Natural killer cell (primary cell): ENCODE measurements at regions not wholly inside any gene's neighbourhood (a gene's known extent, or its start where the extent isn't known, plus 50 kb on each side); places are given as distances from the start of the nearest gene placed in this dataset.
A peak's percentile ranks its signal among the peaks of the same experiment; 100 is the strongest.

Experiments used
- ATAC-seq, 3 donors: fragments of 150-1000 bp in 2 of 3; fragments of 200-7000 bp in 1 of 3; cut with Tn5 transposase; 1 replicate in 1 of 3; 2 replicates in 2 of 3; pipeline ENCODE4 v1.10.0; 2021; ENCODE audit warnings: mild to moderate bottlenecking in 2 of 3, moderate library complexity in 2 of 3
- DNase-seq, 2 donors: peaks; one replicate each; pipeline versions ENCODE4 v3.0.0 to v3.0.0-alpha.2; 2013 to 2021; ENCODE audit warnings: mixed read lengths in 1 of 2
- H3K27ac ChIP-seq: one replicate; pipeline ENCODE4 v1.5.1; 2013; ENCODE audit warnings: mild to moderate bottlenecking, low read length
- H3K27me3 ChIP-seq: one replicate; pipeline ENCODE4 v1.6.1; 2013; ENCODE audit warnings: low read length; ENCODE audit not compliant: control insufficient read depth, insufficient read depth
- H3K36me3 ChIP-seq: one replicate; pipeline ENCODE4 v1.6.1; 2013; ENCODE audit warnings: low read length; ENCODE audit not compliant: control insufficient read depth, insufficient read depth
- H3K4me1 ChIP-seq: one replicate; pipeline ENCODE4 v1.6.1; 2013; ENCODE audit warnings: low read length; ENCODE audit not compliant: control insufficient read depth, insufficient read depth
- H3K4me3 ChIP-seq: one replicate; pipeline ENCODE4 v1.5.1; 2013; ENCODE audit warnings: low read length
- H3K9me3 ChIP-seq: one replicate; pipeline ENCODE4 v1.6.1; 2013; ENCODE audit warnings: low read length; ENCODE audit not compliant: control insufficient read depth, insufficient read depth
- H3K27ac Mint-ChIP-seq, 2 donors: one replicate each; pipeline ENCODE4 v1.8.0; 2022; ENCODE audit warnings: mild to moderate bottlenecking in 2 of 2, mixed read lengths in 2 of 2, moderate library complexity in 1 of 2
- H3K27me3 Mint-ChIP-seq, 2 donors: one replicate each; pipeline ENCODE4 v1.8.0; 2022; ENCODE audit warnings: low read depth in 2 of 2, mixed read lengths in 2 of 2
- H3K36me3 Mint-ChIP-seq: one replicate; pipeline ENCODE4 v1.8.0; 2022; ENCODE audit warnings: mixed read lengths
- H3K4me1 Mint-ChIP-seq, 2 donors: one replicate each; pipeline ENCODE4 v1.8.0; 2022; ENCODE audit warnings: mixed read lengths in 2 of 2
- H3K4me3 Mint-ChIP-seq: one replicate; pipeline ENCODE4 v1.8.0; 2022; ENCODE audit warnings: mild to moderate bottlenecking, moderate library complexity, mixed read lengths
- H3K9me3 Mint-ChIP-seq, 2 donors: one replicate each; pipeline ENCODE4 v1.8.0; 2022; ENCODE audit warnings: mixed read lengths in 2 of 2
- WGBS: methylation state at CpG from one replicate; pipeline ENCODE4 v1.1.7; 2013; ENCODE audit warnings: missing lambda C conversion rate; ENCODE audit not compliant: insufficient coverage; 5-methylcytosine and 5-hydroxymethylcytosine counted together
- intact Hi-C: fragments of 100-400 bp; cut with micrococcal nuclease; formaldehyde crosslinking; loops from one replicate; pipeline ENCODE4 v1.14.2; 2022
- TF ChIP-seq, protein P1 (sequence below): fragments of 200-600 bp; IDR thresholded peaks from one replicate; pipeline ENCODE4 v1.8.0; 2022; ENCODE audit warnings: antibody characterized with exemption

DNA sequence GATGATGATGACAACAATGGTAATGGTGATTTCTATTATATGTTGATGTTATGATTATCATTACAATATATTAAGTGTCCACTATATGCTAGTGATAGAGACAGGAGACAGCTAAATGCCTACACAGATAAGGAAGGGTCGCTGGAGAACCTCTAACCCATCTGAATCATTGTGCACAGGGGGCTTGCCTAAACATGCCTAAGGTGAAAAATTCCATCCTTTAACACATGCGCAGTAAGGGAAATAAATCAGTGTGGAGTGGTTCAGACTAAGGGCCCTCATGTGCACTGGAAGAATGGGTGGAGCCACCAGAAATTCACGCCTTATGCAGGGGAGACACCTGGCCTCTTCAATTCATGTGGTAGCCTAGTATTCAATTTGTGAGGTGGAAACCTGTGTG, 120.4 kb downstream of the TPBG start:
- H3K27ac ChIP-seq: no peak overlapping the region
- no peaks in the 10 kb centered on the region for H3K4me1 ChIP-seq
- whole genome bisulfite sequencing: 75% methylated on average over 3 of the region's 3 CpGs
- no peak for ATAC-seq
- TF ChIP-seq, protein P1, sequence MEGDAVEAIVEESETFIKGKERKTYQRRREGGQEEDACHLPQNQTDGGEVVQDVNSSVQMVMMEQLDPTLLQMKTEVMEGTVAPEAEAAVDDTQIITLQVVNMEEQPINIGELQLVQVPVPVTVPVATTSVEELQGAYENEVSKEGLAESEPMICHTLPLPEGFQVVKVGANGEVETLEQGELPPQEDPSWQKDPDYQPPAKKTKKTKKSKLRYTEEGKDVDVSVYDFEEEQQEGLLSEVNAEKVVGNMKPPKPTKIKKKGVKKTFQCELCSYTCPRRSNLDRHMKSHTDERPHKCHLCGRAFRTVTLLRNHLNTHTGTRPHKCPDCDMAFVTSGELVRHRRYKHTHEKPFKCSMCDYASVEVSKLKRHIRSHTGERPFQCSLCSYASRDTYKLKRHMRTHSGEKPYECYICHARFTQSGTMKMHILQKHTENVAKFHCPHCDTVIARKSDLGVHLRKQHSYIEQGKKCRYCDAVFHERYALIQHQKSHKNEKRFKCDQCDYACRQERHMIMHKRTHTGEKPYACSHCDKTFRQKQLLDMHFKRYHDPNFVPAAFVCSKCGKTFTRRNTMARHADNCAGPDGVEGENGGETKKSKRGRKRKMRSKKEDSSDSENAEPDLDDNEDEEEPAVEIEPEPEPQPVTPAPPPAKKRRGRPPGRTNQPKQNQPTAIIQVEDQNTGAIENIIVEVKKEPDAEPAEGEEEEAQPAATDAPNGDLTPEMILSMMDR: no peak
- peaks cover 6% of the 10 kb centered on the region for H3K9me3 ChIP-seq
- Mint-ChIP-seq H3K27ac (no peak overlapping the region), H3K4me3 (no peak overlapping the region), H3K9me3 (peaks cover 8 to 9% of the 10 kb centered on the region in 2 donors), H3K27me3 (no peaks in the 10 kb centered on the region), H3K36me3 (peaks cover 10% of the 10 kb centered on the region), H3K4me1 (no peaks in the 10 kb centered on the region)
- H3K36me3 ChIP-seq: no peaks in the 10 kb centered on the region
- H3K27me3 ChIP-seq: no peaks in the 10 kb centered on the region
- H3K4me3 ChIP-seq: no peak overlapping the region
- intact Hi-C loops: no loop called here
- no peak for DNase-seq

DNA sequence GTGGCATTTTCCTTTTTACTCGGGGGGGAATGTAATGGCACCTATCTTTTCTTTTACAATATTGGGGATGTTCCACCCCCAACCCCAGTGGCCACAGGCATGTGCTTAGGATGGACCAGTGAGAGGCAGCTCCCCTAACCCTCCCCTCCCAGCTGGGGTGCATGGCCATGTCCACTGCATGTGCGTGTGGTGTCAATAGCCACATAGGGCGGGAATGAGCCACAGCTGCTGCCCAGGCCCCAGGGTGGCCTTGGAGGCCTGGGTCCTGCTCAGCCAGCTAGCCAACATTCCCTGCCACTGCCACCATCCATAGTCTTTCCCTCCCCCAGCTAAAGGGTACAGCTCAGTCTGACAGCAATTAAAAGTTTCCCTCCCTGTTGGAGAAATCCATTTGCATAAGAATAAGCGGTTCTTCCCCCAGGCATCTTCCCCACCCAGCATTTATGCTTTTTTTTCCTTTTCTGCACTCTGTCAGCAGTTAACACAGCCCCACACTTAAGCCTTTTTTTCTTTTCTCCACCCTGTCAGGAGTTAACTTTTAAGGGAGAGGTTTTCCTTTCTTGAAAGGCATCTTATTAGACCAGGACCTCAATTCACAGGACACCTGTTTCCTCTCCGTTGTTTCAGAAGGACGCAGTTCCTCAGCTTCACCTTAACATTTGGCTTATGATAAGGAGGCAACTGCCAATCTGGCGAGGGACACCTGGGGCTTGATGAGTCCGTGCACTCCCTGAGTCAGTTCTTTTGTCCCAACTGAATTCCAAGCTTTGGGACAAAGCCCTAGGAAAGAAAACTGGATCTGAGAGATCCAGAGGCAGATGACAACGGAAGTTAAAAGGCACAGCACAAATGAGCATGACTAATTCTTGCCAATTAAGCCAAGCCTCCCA, 121.4 kb downstream of the TPBG start:
- Histone ChIP-seq H3K27ac (no peak overlapping the region), H3K27me3 (no peaks in the 10 kb centered on the region), H3K9me3 (peaks cover 6% of the 10 kb centered on the region), H3K4me3 (no peak overlapping the region), H3K4me1 (no peaks in the 10 kb centered on the region), H3K36me3 (no peaks in the 10 kb centered on the region)
- DNase-seq (no peak), ATAC-seq (no peak)
- Mint-ChIP-seq H3K36me3 (peaks cover 10% of the 10 kb centered on the region), H3K4me3 (peak overlapping the region; percentile 4), H3K27ac (no peak overlapping the region), H3K27me3 (no peaks in the 10 kb centered on the region), H3K9me3 (peaks cover 11 to 12% of the 10 kb centered on the region in 2 donors), H3K4me1 (no peaks in the 10 kb centered on the region)
- intact Hi-C loops: no loop called here
- TF ChIP-seq, protein P1: no peak
- WGBS: 81% methylated on average over 9 of the region's 9 CpGs

DNA sequence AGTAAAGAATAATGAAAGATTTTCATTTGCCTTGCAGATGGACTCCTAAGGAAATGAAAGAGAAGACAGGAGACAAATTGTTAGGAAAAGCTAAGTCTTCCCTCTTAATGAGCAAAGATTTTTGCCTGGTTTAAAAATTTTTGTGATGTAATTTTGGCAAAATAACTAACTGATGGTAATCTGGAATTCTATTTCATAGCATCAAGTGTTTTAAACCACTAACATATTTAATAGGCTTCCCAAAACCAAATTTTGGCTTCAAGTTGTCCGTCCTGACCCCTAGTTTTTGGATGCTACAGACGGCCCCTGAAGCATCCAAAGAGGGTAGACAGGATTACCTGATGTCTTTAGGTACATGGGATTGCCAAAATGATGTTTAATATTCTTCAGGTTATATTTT, 124.3 kb downstream of the TPBG start:
- Mint-ChIP-seq H3K9me3 (peaks cover 9 to 13% of the 10 kb centered on the region in 2 donors), H3K27ac (no peak overlapping the region), H3K4me1 (no peaks in the 10 kb centered on the region), H3K27me3 (no peaks in the 10 kb centered on the region), H3K36me3 (peaks cover 10% of the 10 kb centered on the region), H3K4me3 (no peak overlapping the region)
- H3K9me3 ChIP-seq: peaks cover 6% of the 10 kb centered on the region
- no peaks in the 10 kb centered on the region for H3K36me3 ChIP-seq
- no peak overlapping the region for H3K4me3 ChIP-seq
- intact Hi-C loops: no loop called here
- DNase-seq (no peak), ATAC-seq (no peak)
- no peaks in the 10 kb centered on the region for H3K27me3 ChIP-seq
- no peak overlapping the region for H3K27ac ChIP-seq
- TF ChIP-seq, protein P1: no peak
- WGBS: 87% methylated on average over 2 of the region's 2 CpGs
- H3K4me1 ChIP-seq: no peaks in the 10 kb centered on the region

DNA sequence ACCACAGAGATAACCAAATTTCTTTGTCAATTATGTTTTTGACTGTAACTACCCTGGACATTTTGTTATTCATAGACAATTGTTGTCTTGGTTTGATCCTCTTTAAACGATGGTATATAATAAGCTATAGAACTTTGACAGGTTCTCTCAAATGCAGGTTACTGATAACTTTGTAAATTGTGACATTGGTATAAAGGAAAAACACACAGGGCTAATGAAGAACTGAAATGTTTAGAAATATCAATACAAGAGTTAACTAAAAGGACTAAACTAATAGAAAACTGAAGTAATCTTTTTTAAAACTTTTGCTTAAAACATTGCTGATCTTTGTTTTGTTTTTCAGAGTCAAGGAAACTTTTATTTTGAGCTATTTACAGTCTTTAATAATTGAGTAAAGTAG, 124.8 kb downstream of the TPBG start:
- Mint-ChIP-seq H3K4me1 (no peaks in the 10 kb centered on the region), H3K27me3 (no peaks in the 10 kb centered on the region), H3K36me3 (peaks cover 10% of the 10 kb centered on the region), H3K9me3 (peaks cover 7 to 15% of the 10 kb centered on the region in 2 donors), H3K27ac (no peak overlapping the region), H3K4me3 (no peak overlapping the region)
- DNase-seq (no peak), ATAC-seq (no peak)
- no peak overlapping the region for H3K4me3 ChIP-seq
- no CpG with 5 or more reads among the region's 1 CpG for WGBS
- no peaks in the 10 kb centered on the region for H3K27me3 ChIP-seq
- TF ChIP-seq, protein P1: no peak
- no peaks in the 10 kb centered on the region for H3K36me3 ChIP-seq
- intact Hi-C loops: no loop called here
- H3K9me3 ChIP-seq: peaks cover 6% of the 10 kb centered on the region
- no peak overlapping the region for H3K27ac ChIP-seq
- H3K4me1 ChIP-seq: no peaks in the 10 kb centered on the region
